ENCODE measurements at regions not wholly inside any gene's neighbourhood (a gene's known extent, or its start where the extent isn't known, plus 50 kb on each side); places are given as distances from the start of the nearest gene placed in this dataset.
A peak's percentile ranks its signal among the peaks of the same experiment; 100 is the strongest.

DNA sequence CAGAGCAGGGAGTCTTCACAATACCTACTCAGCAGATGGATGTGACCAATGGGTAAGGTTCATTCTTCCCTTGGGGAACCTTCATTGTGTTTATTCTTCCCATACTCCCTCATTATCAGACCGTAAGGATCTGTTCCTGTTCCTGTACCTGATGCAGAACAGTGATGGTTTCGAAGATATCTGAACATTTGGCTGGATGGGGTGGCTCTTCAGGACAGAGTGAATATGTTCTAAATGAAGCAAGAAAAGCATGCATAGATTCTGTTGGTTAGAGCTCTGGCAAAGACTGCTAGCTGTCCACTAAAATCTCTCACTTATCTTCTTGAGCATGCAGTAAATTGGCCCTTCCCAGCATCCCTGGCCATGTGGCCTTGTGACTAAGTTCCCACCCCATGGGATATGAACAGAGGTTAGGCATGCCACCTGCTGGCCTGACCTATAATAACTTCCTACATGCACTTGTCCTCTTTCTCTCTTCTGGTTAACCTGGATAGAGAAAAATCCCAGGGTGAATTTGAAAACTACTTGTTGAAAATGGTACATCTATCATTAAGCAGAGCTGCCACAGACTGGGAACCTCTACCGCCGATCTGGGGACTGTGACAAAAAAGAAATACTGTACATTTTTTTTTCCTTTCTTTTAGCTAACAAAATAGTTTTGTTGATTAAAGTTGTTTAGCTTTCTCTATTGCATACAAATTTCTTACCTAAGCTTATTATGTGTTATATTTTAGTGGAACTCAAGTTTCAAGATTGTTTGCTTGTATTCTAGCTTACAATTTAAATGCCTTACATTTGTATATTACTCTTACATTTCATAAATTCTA lies 60.0 kb upstream of the BANK1 start:
- Mint-ChIP-seq H3K4me3 (no peak overlapping the region), H3K27ac (no peak overlapping the region)

GRCh38 chr4:101727238-101727637 lies 63.3 kb upstream of the BANK1 start:
- Mint-ChIP-seq H3K4me3 (no peak overlapping the region), H3K27me3 (peaks cover 3% of the 10 kb centered on the region), H3K27ac (no peak overlapping the region), H3K4me1 (ENCODE audit: low read depth) (peaks cover 6% of the 10 kb centered on the region), H3K9me3 (no peaks in the 10 kb centered on the region), H3K36me3 (ENCODE audit: low read depth) (no peaks in the 10 kb centered on the region)
- no peak for DNase-seq

More for the DNA sequence above, 60.0 kb upstream of the BANK1 start:
- Mint-ChIP-seq H3K27me3 (peaks cover 11% of the 10 kb centered on the region), H3K36me3 (ENCODE audit: low read depth) (no peaks in the 10 kb centered on the region), H3K9me3 (no peaks in the 10 kb centered on the region), H3K4me1 (ENCODE audit: low read depth) (no peaks in the 10 kb centered on the region)
- peak; percentile 52 for DNase-seq

DNA sequence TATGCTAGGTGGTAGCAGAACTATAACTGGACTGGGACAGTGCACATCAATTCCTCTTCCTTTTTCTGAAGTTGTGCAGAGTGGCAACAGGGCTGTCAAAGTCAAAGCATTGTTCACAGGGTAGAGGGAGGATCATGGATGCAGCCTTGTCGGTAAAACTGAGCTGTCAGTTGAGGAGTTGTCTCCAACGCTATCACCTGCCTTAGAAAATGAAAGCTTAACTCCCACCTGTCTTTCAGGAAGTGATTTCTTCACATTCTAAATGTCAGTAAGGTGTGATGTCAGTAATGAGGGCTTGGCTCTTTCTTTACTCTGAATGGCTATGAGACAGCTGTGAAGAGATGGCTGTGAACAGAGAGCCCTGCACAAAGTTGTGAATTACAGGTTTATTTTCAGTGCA lies 66.4 kb upstream of the BANK1 start:
- no peak overlapping the region for H3K27ac Mint-ChIP-seq
- no peaks in the 10 kb centered on the region for H3K36me3 Mint-ChIP-seq (ENCODE audit: low read depth)
- H3K4me3 Mint-ChIP-seq = no peak overlapping the region
- H3K9me3 Mint-ChIP-seq = no peaks in the 10 kb centered on the region
- H3K27me3 Mint-ChIP-seq = no peaks in the 10 kb centered on the region
- DNase-seq = no peak
- H3K4me1 Mint-ChIP-seq (ENCODE audit: low read depth) = peaks cover 6% of the 10 kb centered on the region

DNA sequence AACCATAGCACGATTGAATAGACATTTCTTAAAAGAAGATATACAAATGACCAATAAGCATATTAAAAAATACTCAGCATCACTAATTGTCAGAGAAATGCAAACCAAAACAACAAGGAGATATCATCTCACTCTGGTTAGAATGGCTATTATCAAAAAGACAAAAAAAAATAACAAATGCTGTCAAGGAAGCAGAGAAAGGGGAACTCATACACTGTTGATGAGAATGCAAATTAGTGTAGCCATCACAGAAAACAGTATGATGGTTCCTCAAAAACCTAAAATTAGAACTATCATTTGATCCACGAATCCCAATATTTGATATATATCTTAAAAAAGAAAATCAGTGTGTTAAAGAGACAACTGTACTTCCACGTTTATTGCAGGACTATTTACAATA lies 71.7 kb upstream of the BANK1 start:
- Mint-ChIP-seq H3K27me3 (no peaks in the 10 kb centered on the region), H3K9me3 (peaks cover 14% of the 10 kb centered on the region), H3K4me1 (ENCODE audit: low read depth) (no peaks in the 10 kb centered on the region), H3K36me3 (ENCODE audit: low read depth) (no peaks in the 10 kb centered on the region), H3K27ac (no peak overlapping the region), H3K4me3 (no peak overlapping the region)
- DNase-seq = no peak

DNA sequence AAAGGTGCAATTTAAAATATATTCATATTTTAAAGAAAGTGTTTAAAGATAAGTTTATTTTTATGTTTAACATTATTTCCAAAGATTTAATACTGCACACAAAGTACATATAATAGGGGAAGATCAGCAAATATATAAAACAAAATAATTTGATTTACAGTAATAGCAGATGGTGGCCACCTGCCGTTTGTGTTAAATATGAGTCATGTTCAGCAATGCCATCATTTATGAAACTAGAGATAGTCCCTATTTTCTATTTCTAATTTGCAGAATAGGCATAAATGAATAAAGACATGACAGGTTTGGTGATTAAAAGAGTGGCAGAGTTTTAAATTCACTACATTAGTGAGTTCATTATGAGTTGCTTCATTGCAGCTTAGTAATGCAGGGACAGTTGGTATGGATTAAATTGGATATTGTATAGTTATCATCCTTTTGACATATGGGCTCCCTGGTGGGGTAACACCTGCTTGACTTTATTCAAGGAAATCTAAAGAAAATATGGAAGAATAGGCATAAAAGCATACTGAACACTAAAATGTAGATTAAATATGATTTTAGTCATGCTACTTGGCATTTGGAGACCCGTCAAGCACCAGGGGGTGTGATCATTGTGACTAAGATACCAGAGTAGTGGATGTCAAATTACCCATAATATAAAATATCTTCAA lies 78.8 kb upstream of the BANK1 start:
- peaks cover 11% of the 10 kb centered on the region for H3K9me3 Mint-ChIP-seq
- no peaks in the 10 kb centered on the region for H3K4me1 Mint-ChIP-seq (ENCODE audit: low read depth)
- no peaks in the 10 kb centered on the region for H3K27me3 Mint-ChIP-seq
- H3K36me3 Mint-ChIP-seq (ENCODE audit: low read depth) = no peaks in the 10 kb centered on the region
- H3K4me3 Mint-ChIP-seq = no peak overlapping the region
- no peak overlapping the region for H3K27ac Mint-ChIP-seq
- DNase-seq = no peak

GRCh38 chr4:101710806-101711205 lies 79.7 kb upstream of the BANK1 start:
- Mint-ChIP-seq H3K4me1 (ENCODE audit: low read depth) (no peaks in the 10 kb centered on the region), H3K27ac (no peak overlapping the region), H3K36me3 (ENCODE audit: low read depth) (no peaks in the 10 kb centered on the region), H3K27me3 (no peaks in the 10 kb centered on the region), H3K9me3 (peaks cover 15% of the 10 kb centered on the region), H3K4me3 (no peak overlapping the region)
- DNase-seq = no peak

- Mint-ChIP-seq H3K27me3 (no peaks in the 10 kb centered on the region), H3K9me3 (peaks cover 10% of the 10 kb centered on the region), H3K4me1 (ENCODE audit: low read depth) (no peaks in the 10 kb centered on the region), H3K36me3 (ENCODE audit: low read depth) (no peaks in the 10 kb centered on the region), H3K27ac (no peak overlapping the region), H3K4me3 (no peak overlapping the region)
- no peak for DNase-seq
Measured at GRCh38 chr4:101708293-101709039, 82.1 kb upstream of the BANK1 start.

DNA sequence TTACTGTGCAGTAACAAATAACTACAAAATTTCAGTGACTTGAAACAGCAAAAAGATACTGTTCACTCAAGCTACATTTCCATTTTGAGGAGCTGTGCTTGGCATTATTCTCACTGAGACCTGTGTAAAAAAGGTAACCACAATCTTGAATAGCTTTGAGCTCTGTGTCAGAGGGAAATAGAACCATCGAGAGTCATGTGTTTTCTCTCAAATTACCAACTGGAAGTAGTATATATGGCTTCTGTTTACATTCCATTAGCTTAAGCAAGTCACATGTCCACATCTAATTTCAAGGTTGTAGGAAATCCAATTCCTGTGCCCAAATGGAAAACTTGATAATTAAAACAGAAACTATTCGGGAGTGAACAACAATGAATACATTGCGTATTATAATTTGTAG lies 82.9 kb upstream of the BANK1 start:
- no peaks in the 10 kb centered on the region for H3K27me3 Mint-ChIP-seq
- H3K4me3 Mint-ChIP-seq = no peak overlapping the region
- DNase-seq = no peak
- H3K27ac Mint-ChIP-seq = no peak overlapping the region
- peaks cover 10% of the 10 kb centered on the region for H3K9me3 Mint-ChIP-seq
- no peaks in the 10 kb centered on the region for H3K36me3 Mint-ChIP-seq (ENCODE audit: low read depth)
- no peaks in the 10 kb centered on the region for H3K4me1 Mint-ChIP-seq (ENCODE audit: low read depth)

- Mint-ChIP-seq H3K27me3 (no peaks in the 10 kb centered on the region), H3K27ac (no peak overlapping the region), H3K9me3 (peaks cover 10% of the 10 kb centered on the region), H3K36me3 (ENCODE audit: low read depth) (no peaks in the 10 kb centered on the region), H3K4me1 (ENCODE audit: low read depth) (no peaks in the 10 kb centered on the region), H3K4me3 (no peak overlapping the region)
- DNase-seq = no peak
Measured at GRCh38 chr4:101706535-101707057, 83.9 kb upstream of the BANK1 start.

GRCh38 chr4:101701551-101701950 lies 89.0 kb upstream of the BANK1 start:
- Mint-ChIP-seq H3K27ac (no peak overlapping the region), H3K4me1 (ENCODE audit: low read depth) (no peaks in the 10 kb centered on the region), H3K27me3 (peaks cover 9% of the 10 kb centered on the region), H3K36me3 (ENCODE audit: low read depth) (no peaks in the 10 kb centered on the region), H3K4me3 (no peak overlapping the region), H3K9me3 (peaks cover 6% of the 10 kb centered on the region)
- no peak for DNase-seq

GRCh38 chr4:101699441-101700124 lies 90.9 kb upstream of the BANK1 start:
- Mint-ChIP-seq H3K27me3 (peaks cover 9% of the 10 kb centered on the region), H3K4me1 (ENCODE audit: low read depth) (no peaks in the 10 kb centered on the region), H3K9me3 (no peaks in the 10 kb centered on the region), H3K27ac (no peak overlapping the region), H3K4me3 (no peak overlapping the region), H3K36me3 (ENCODE audit: low read depth) (no peaks in the 10 kb centered on the region)
- DNase-seq = no peak

DNA sequence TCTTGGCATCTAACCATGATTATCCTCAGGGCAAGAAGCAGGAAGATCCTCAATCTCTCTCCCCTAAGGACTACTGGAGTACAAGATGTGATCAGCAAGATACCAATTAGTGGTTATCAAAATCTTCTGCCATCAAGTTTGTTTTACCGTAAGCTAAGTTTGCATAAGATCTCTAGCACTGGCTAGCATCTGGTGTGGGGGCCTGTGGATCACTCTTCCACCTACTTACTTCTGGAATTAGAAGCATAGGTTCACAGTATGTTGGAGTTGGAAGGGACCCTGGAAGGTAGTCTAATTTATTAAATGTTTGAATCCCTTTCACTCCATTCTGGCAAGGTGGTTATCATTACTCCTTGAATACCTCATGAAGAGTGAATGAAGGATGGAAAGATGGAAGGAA lies 93.3 kb upstream of the BANK1 start:
- no peak overlapping the region for H3K27ac Mint-ChIP-seq
- H3K4me1 Mint-ChIP-seq (ENCODE audit: low read depth) = no peaks in the 10 kb centered on the region
- H3K27me3 Mint-ChIP-seq = peaks cover 14% of the 10 kb centered on the region
- no peaks in the 10 kb centered on the region for H3K9me3 Mint-ChIP-seq
- no peak overlapping the region for H3K4me3 Mint-ChIP-seq
- H3K36me3 Mint-ChIP-seq (ENCODE audit: low read depth) = no peaks in the 10 kb centered on the region
- no peak for DNase-seq

DNA sequence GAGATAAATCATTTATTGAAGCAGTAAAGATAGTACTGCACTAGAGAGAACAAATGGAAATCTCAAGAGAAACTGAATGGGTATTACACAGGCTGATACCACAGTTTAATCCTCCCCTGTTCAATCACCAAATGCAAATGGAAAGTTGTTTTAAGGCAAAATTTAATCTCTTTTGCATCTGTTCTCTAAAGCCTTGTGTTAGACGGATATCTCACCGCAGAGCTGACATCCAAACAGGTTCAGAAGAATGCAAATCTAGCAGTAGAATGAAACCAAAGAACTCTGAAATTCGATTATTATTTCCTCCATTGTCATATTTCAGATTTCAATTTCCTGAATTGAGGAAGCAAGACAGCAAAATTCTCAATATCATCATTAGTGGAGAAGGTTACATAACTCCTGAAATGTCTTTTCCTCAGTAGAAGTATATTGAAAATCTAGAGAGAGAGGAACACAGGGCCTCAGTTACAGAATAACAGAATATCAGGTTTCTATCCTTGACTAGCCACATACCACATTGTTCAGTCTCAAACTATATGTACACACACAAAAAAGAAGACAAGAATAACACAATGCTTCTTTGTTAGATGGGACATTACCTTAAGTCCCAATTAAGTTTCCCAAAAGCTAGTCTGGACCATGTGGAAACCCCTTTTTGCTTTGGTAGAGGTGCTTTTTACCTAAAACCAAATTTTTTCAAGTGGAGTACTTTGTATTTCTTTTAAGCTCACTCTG lies 94.1 kb upstream of the BANK1 start:
- H3K27ac Mint-ChIP-seq = no peak overlapping the region
- DNase-seq = no peak
- no peaks in the 10 kb centered on the region for H3K4me1 Mint-ChIP-seq (ENCODE audit: low read depth)
- H3K4me3 Mint-ChIP-seq = no peak overlapping the region
- H3K27me3 Mint-ChIP-seq = peaks cover 15% of the 10 kb centered on the region
- H3K9me3 Mint-ChIP-seq = no peaks in the 10 kb centered on the region
- no peaks in the 10 kb centered on the region for H3K36me3 Mint-ChIP-seq (ENCODE audit: low read depth)

- H3K27ac Mint-ChIP-seq = no peak overlapping the region
- no peaks in the 10 kb centered on the region for H3K4me1 Mint-ChIP-seq (ENCODE audit: low read depth)
- H3K27me3 Mint-ChIP-seq = peaks cover 24% of the 10 kb centered on the region
- no peaks in the 10 kb centered on the region for H3K9me3 Mint-ChIP-seq
- no peak for DNase-seq
- H3K4me3 Mint-ChIP-seq = no peak overlapping the region
- H3K36me3 Mint-ChIP-seq (ENCODE audit: low read depth) = no peaks in the 10 kb centered on the region
Measured at GRCh38 chr4:101695176-101695575, 95.4 kb upstream of the BANK1 start.

Measured in activated T-cell treated with anti-CD3 and anti-CD28 coated beads, Interleukin-2, amount 50 U/mL, for 24 hours (primary cell).